Osteoblast (primary cell): ENCODE measurements at regions not wholly inside any gene's neighbourhood (a gene's known extent, or its start where the extent isn't known, plus 50 kb on each side); places are given as distances from the start of the nearest gene placed in this dataset.

Source experiments
- DNase-seq: peaks from one replicate; pipeline ENCODE4 v3.0.0; 2011; ENCODE audit warnings: low spot score, mixed read lengths; ENCODE audit not compliant: insufficient read length; ENCODE audit errors: missing footprints
- H2AFZ ChIP-seq: 2 replicates; pipeline ENCODE4 v1.6.0; 2011; ENCODE audit warnings: mild to moderate bottlenecking, low read length
- H3K27ac ChIP-seq: 2 replicates; pipeline ENCODE4 v1.5.1; 2011; ENCODE audit warnings: mild to moderate bottlenecking, low read depth, low read length, moderate library complexity
- H3K27me3 ChIP-seq: 2 replicates; pipeline ENCODE4 v1.6.0; 2012; ENCODE audit warnings: mild to moderate bottlenecking, control low read depth, inconsistent platforms, low read length, moderate library complexity; ENCODE audit not compliant: insufficient read depth
- H3K36me3 ChIP-seq: 2 replicates; pipeline ENCODE4 v1.5.1; 2011; ENCODE audit warnings: mild to moderate bottlenecking, low read length, control low read depth, moderate library complexity; ENCODE audit not compliant: insufficient read depth
- H3K4me1 ChIP-seq: 2 replicates; pipeline ENCODE4 v1.5.1; 2011; ENCODE audit warnings: mild to moderate bottlenecking, low read length, control low read depth, moderate library complexity; ENCODE audit not compliant: insufficient read depth
- H3K4me2 ChIP-seq: 2 replicates; pipeline ENCODE4 v1.6.0; 2011; ENCODE audit warnings: mild to moderate bottlenecking, low read length; ENCODE audit not compliant: insufficient read depth
- H3K4me3 ChIP-seq: fragments of 200-600 bp; sonication (generic); 3 replicates; pipeline ENCODE4 v1.5.1; 2012; ENCODE audit warnings: mild to moderate bottlenecking, low read length, inconsistent platforms; ENCODE audit not compliant: insufficient read depth
- H3K79me2 ChIP-seq: 2 replicates; pipeline ENCODE4 v1.6.0; 2012; ENCODE audit warnings: mild to moderate bottlenecking, low read length, control low read depth, inconsistent platforms; ENCODE audit not compliant: insufficient read depth
- H3K9me3 ChIP-seq: 2 replicates; pipeline ENCODE4 v1.5.1; 2011; ENCODE audit warnings: low read depth, low read length, control low read depth
- H4K20me1 ChIP-seq: 2 replicates; pipeline ENCODE4 v1.6.0; 2012; ENCODE audit warnings: mild to moderate bottlenecking, low read length, control low read depth; ENCODE audit not compliant: insufficient read depth
- CTCF ChIP-seq: IDR thresholded peaks from 2 replicates; pipeline ENCODE4 v1.5.1; 2011; ENCODE audit warnings: mild to moderate bottlenecking, low read depth, low read length, moderate library complexity; ENCODE audit errors: extremely low read depth

- peaks cover 4% of the 10 kb centered on the region for H3K27me3 ChIP-seq
- peak; percentile 35 for TF ChIP-seq CTCF
- no peaks in the 10 kb centered on the region for H3K4me1 ChIP-seq
- no peaks in the 10 kb centered on the region for H4K20me1 ChIP-seq
- DNase-seq: no peak
- H3K4me2 ChIP-seq: no peak overlapping the region
- H3K27ac ChIP-seq: no peak overlapping the region
- no peak overlapping the region for H3K4me3 ChIP-seq
- no peak overlapping the region for H2AFZ ChIP-seq
- H3K9me3 ChIP-seq: peaks cover 2% of the 10 kb centered on the region
- no peaks in the 10 kb centered on the region for H3K36me3 ChIP-seq
- H3K79me2 ChIP-seq: no peaks in the 10 kb centered on the region
Measured at GRCh38 chr10:76697923-76698322, 939.7 kb downstream of the KCNMA1 start.

GRCh38 chr10:76695069-76695468, 942.5 kb downstream of the KCNMA1 start:
- no peak overlapping the region for H3K4me2 ChIP-seq
- no peaks in the 10 kb centered on the region for H4K20me1 ChIP-seq
- no peaks in the 10 kb centered on the region for H3K4me1 ChIP-seq
- TF ChIP-seq CTCF: no peak
- no peak overlapping the region for H3K27ac ChIP-seq
- no peaks in the 10 kb centered on the region for H3K36me3 ChIP-seq
- H2AFZ ChIP-seq: no peak overlapping the region
- no peaks in the 10 kb centered on the region for H3K79me2 ChIP-seq
- DNase-seq: no peak
- H3K4me3 ChIP-seq: no peak overlapping the region
- H3K27me3 ChIP-seq: peaks cover 4% of the 10 kb centered on the region
- no peaks in the 10 kb centered on the region for H3K9me3 ChIP-seq

GRCh38 chr10:76686201-76686600, 951.4 kb downstream of the KCNMA1 start:
- Histone ChIP-seq H3K27me3 (peaks cover 8% of the 10 kb centered on the region), H3K4me3 (no peak overlapping the region), H3K9me3 (no peaks in the 10 kb centered on the region), H3K4me1 (no peaks in the 10 kb centered on the region), H3K4me2 (no peak overlapping the region), H3K79me2 (no peaks in the 10 kb centered on the region), H4K20me1 (no peaks in the 10 kb centered on the region), H3K36me3 (no peaks in the 10 kb centered on the region), H2AFZ (no peak overlapping the region), H3K27ac (no peak overlapping the region)
- DNase-seq: no peak
- no peak for TF ChIP-seq CTCF

- Histone ChIP-seq H3K4me3 (no peak overlapping the region), H4K20me1 (no peaks in the 10 kb centered on the region), H2AFZ (no peak overlapping the region), H3K4me2 (no peak overlapping the region), H3K27ac (no peak overlapping the region), H3K79me2 (no peaks in the 10 kb centered on the region), H3K27me3 (peaks cover 8% of the 10 kb centered on the region), H3K9me3 (no peaks in the 10 kb centered on the region), H3K4me1 (no peaks in the 10 kb centered on the region), H3K36me3 (no peaks in the 10 kb centered on the region)
- no peak for DNase-seq
- TF ChIP-seq CTCF: no peak
Measured at GRCh38 chr10:76684968-76685367, 952.6 kb downstream of the KCNMA1 start.
